H1 (cell line): ENCODE measurements at regions not wholly inside any gene's neighbourhood (a gene's known extent, or its start where the extent isn't known, plus 50 kb on each side); places are given as distances from the start of the nearest gene placed in this dataset.

Experiments
- KDM5A ChIP-seq: fragments of 200-600 bp; IDR thresholded peaks from 2 replicates; pipeline ENCODE4 v1.7.1; 2012; ENCODE audit warnings: mild to moderate bottlenecking, low read length, inconsistent platforms, mixed read lengths
- MAFK ChIP-seq: IDR thresholded peaks from 2 replicates; pipeline ENCODE4 v1.6.1; 2012; ENCODE audit warnings: low read depth, mild to moderate bottlenecking, improper control_type of control experiment, low read length
- PHF8 ChIP-seq: fragments of 200-600 bp; sonication (generic); conservative IDR thresholded peaks from 2 replicates; pipeline ENCODE4 v1.7.1; 2012; ENCODE audit warnings: low read depth, mild to moderate bottlenecking, inconsistent platforms, low read length, moderate library complexity
- TBP ChIP-seq: IDR thresholded peaks from 2 replicates; pipeline ENCODE4 v1.6.1; 2011; ENCODE audit warnings: low read depth, low read length, improper control_type of control experiment

- TF ChIP-seq PHF8: no peak
- TF ChIP-seq TBP: no peak
- no peak for TF ChIP-seq MAFK
- no peak for TF ChIP-seq KDM5A
- TF ChIP-seq, all 59 proteins: peak for 0
Observed at GRCh38 chr12:46105735-46106134, 115.4 kb upstream of the SCAF11 start (continued).
